GM12878 (cell line): ENCODE measurements at regions not wholly inside any gene's neighbourhood (a gene's known extent, or its start where the extent isn't known, plus 50 kb on each side); places are given as distances from the start of the nearest gene placed in this dataset.

Experiments
- ATAC-seq: fragments of 200-7000 bp; cut with Tn5 transposase; 3 replicates; pipeline ENCODE4 v1.9.1; 2020; ENCODE audit warnings: mild to moderate bottlenecking, moderate library complexity
- BruUV-seq: library from RNA; stranded (reverse); fragments of 400-500 nt; replicated peaks from 2 replicates; lab custom pipeline; 2021; lab: Mats Ljungman, UMichigan
- CTCF ChIA-PET: fragments of 300-600 bp; sonication (Branson Sonifier 250); formaldehyde crosslinking; extraction: SDS; loops from one replicate; lab custom pipeline; 2021; ENCODE audit warnings: inconsistent platforms; lab: Yijun Ruan, JAX
- POLR2A ChIA-PET: fragments of 350-600 bp; formaldehyde crosslinking; extraction: SDS; loops from one replicate; lab custom pipeline; 2021; ENCODE audit warnings: inconsistent platforms; lab: Charles Lee
- RAD21 ChIA-PET: fragments of 300-600 bp; sonication (Branson Sonifier 250); formaldehyde crosslinking; loops from one replicate; lab custom pipeline; 2023; ENCODE audit warnings: antibody characterized with exemption; ENCODE audit not compliant: unreplicated experiment; lab: Charles Lee
- SMC1A ChIA-PET: fragments of 300-600 bp; sonication (Branson Sonifier 250); formaldehyde crosslinking; loops from one replicate; lab custom pipeline; 2023; ENCODE audit not compliant: unreplicated experiment, uncharacterized antibody; lab: Charles Lee
- DNase-seq: peaks from one replicate; pipeline ENCODE4 v3.0.0-alpha.2; 2011; ENCODE audit warnings: low read depth, low spot score
- FAIRE-seq: peaks from 3 replicates; lab custom pipeline; 2011; peaks lifted over from hg19 to GRCh38; lab: Jason Lieb, UNC
- H2AFZ ChIP-seq: 2 replicates; pipeline ENCODE4 v1.6.0; 2011; ENCODE audit warnings: low read depth, low read length, control low read depth; ENCODE audit not compliant: control insufficient read depth
- H3K27ac ChIP-seq: 2 replicates; pipeline ENCODE4 v1.5.1; 2011; ENCODE audit warnings: control low read depth; ENCODE audit not compliant: control insufficient read depth, insufficient read depth
- H3K27me3 ChIP-seq, 2 experiments: replicated peaks in 1 of 2; 2 replicates each; pipeline versions ENCODE4 v1.6.0 to v1.6.1; 2011; ENCODE audit warnings: low read length in 1 of 2; ENCODE audit not compliant: control insufficient read depth in 2 of 2, insufficient read depth in 2 of 2
- H3K36me3 ChIP-seq, 2 experiments: 2 replicates each; pipeline ENCODE4 v1.5.1; 2011; ENCODE audit warnings: low read length in 1 of 2; ENCODE audit not compliant: control insufficient read depth in 2 of 2, insufficient read depth in 2 of 2
- H3K4me1 ChIP-seq: 2 replicates; pipeline ENCODE4 v1.6.1; 2011; ENCODE audit warnings: mild to moderate bottlenecking, low read length, moderate library complexity, mixed read lengths; ENCODE audit not compliant: control insufficient read depth, insufficient read depth
- H3K4me2 ChIP-seq: 2 replicates; pipeline ENCODE4 v1.6.0; 2011; ENCODE audit warnings: control low read depth; ENCODE audit not compliant: control insufficient read depth, insufficient read depth
- H3K4me3 ChIP-seq: fragments of 200-600 bp; sonication (generic); 2 replicates; pipeline ENCODE4 v1.5.1; 2016
- H3K79me2 ChIP-seq: 2 replicates; pipeline ENCODE4 v1.6.0; 2011; ENCODE audit warnings: low read length; ENCODE audit not compliant: control insufficient read depth, insufficient read depth
- H3K9ac ChIP-seq: 2 replicates; pipeline ENCODE4 v1.8.0; 2011; ENCODE audit warnings: low read length, control low read depth, mixed read lengths; ENCODE audit not compliant: control insufficient read depth, insufficient read depth
- H3K9me3 ChIP-seq: replicated peaks from 3 replicates; pipeline ENCODE4 v1.5.1; 2011; ENCODE audit warnings: mild to moderate bottlenecking, low read length; ENCODE audit not compliant: control insufficient read depth, insufficient read depth
- H4K20me1 ChIP-seq: 2 replicates; pipeline ENCODE4 v1.6.0; 2011; ENCODE audit not compliant: control insufficient read depth, insufficient read depth
- ATF7 ChIP-seq: fragments of 450-650 bp; IDR thresholded peaks from 2 replicates; pipeline ENCODE4 v1.6.1; 2016; ENCODE audit warnings: low read depth, mild to moderate bottlenecking
- BRCA1 ChIP-seq: IDR thresholded peaks from 2 replicates; pipeline ENCODE4 v1.6.1; 2011; ENCODE audit warnings: low read depth, low read length, improper control_type of control experiment
- CREB1 ChIP-seq: IDR thresholded peaks from 2 replicates; pipeline ENCODE4 v1.6.1; 2012; ENCODE audit warnings: low read depth, mild to moderate bottlenecking, inconsistent platforms
- EED ChIP-seq: sonication (generic); IDR thresholded peaks from 2 replicates; pipeline ENCODE4 v1.6.1; 2016; ENCODE audit warnings: antibody characterized with exemption, low read depth
- EGR1 ChIP-seq, 2 experiments: IDR thresholded peaks; 1 replicate in 1 of 2; 2 replicates in 1 of 2; pipeline ENCODE4 v1.6.1; 2011 to 2012; ENCODE audit warnings: low read depth in 2 of 2, low read length in 2 of 2, borderline replicate concordance in 1 of 2, mild to moderate bottlenecking in 1 of 2, moderate library complexity in 1 of 2
- FOXM1 ChIP-seq: IDR thresholded peaks from 2 replicates; pipeline ENCODE4 v1.6.1; 2012; ENCODE audit warnings: low read depth, mild to moderate bottlenecking, inconsistent platforms, low read length, moderate library complexity
- GABPA ChIP-seq: IDR thresholded peaks from 2 replicates; pipeline ENCODE4 v1.6.1; 2014; ENCODE audit warnings: antibody characterized with exemption, low read depth, mild to moderate bottlenecking, inconsistent platforms
- MTA2 ChIP-seq: fragments of 450-650 bp; IDR thresholded peaks from 2 replicates; pipeline ENCODE4 v1.6.1; 2016; ENCODE audit warnings: low read depth, mild to moderate bottlenecking, moderate library complexity
- NFIC ChIP-seq: IDR thresholded peaks from 2 replicates; pipeline ENCODE4 v1.6.1; 2012; ENCODE audit warnings: low read depth, mild to moderate bottlenecking, inconsistent platforms, low read length, moderate library complexity
- PAX5 ChIP-seq: IDR thresholded peaks from 2 replicates; pipeline ENCODE4 v1.6.1; 2011; ENCODE audit warnings: low read depth, low read length, borderline replicate concordance
- RAD51 ChIP-seq: fragments of 450-650 bp; IDR thresholded peaks from 2 replicates; pipeline ENCODE4 v1.6.1; 2016; ENCODE audit warnings: moderate library complexity, mild to moderate bottlenecking, inconsistent platforms
- SP1 ChIP-seq: IDR thresholded peaks from one replicate; pipeline ENCODE4 v1.6.1; 2011; ENCODE audit warnings: low read depth, low read length
- SUZ12 ChIP-seq: fragments of 200-600 bp; sonication (generic); IDR thresholded peaks from one replicate; pipeline ENCODE4 v1.6.1; 2018; ENCODE audit warnings: antibody characterized with exemption, mild to moderate bottlenecking; ENCODE audit not compliant: unreplicated experiment
- ZNF274 ChIP-seq: IDR thresholded peaks from one replicate; pipeline ENCODE4 v1.8.0; 2011; ENCODE audit not compliant: insufficient read length, insufficient read depth
- ZZZ3 ChIP-seq: IDR thresholded peaks from 2 replicates; pipeline ENCODE4 v1.6.1; 2011; ENCODE audit warnings: low read depth; ENCODE audit not compliant: control insufficient read depth, insufficient read length
- WGBS: methylation state at CpG from one replicate; pipeline ENCODE4 v1.1.6; 2016; ENCODE audit warnings: low lambda C conversion rate; ENCODE audit not compliant: insufficient replicate concordance, insufficient coverage; ENCODE audit errors: missing lambda C conversion rate; 5-methylcytosine and 5-hydroxymethylcytosine counted together
- in situ Hi-C: fragments of 300-500 bp; cut with MboI; formaldehyde crosslinking; loops from 9 replicates; pipeline ENCODE4 v1.14.3; 2018; ENCODE audit warnings: mixed read lengths
- intact Hi-C: fragments of 100-400 bp; cut with micrococcal nuclease; formaldehyde crosslinking; loops from one replicate; pipeline ENCODE4 v1.14.2; 2022; ENCODE audit not compliant: unreplicated experiment
- TF ChIP-seq, protein P1 (sequence below): IDR thresholded peaks from 2 replicates; pipeline ENCODE4 v1.6.1; 2011; ENCODE audit warnings: borderline replicate concordance, low read depth, mild to moderate bottlenecking, moderate library complexity, mixed read lengths, low read length; ENCODE audit not compliant: insufficient read depth; ENCODE audit errors: extremely low read length
- TF ChIP-seq, protein P2 (sequence below): fragments of 450-650 bp; IDR thresholded peaks from 2 replicates; pipeline ENCODE4 v1.6.1; 2017; ENCODE audit warnings: low read depth, mild to moderate bottlenecking, moderate library complexity
- TF ChIP-seq, protein P3 (sequence below): IDR thresholded peaks from 2 replicates; pipeline ENCODE4 v1.6.1; 2011; ENCODE audit warnings: low read depth, low read length, improper control_type of control experiment, borderline replicate concordance

DNA sequence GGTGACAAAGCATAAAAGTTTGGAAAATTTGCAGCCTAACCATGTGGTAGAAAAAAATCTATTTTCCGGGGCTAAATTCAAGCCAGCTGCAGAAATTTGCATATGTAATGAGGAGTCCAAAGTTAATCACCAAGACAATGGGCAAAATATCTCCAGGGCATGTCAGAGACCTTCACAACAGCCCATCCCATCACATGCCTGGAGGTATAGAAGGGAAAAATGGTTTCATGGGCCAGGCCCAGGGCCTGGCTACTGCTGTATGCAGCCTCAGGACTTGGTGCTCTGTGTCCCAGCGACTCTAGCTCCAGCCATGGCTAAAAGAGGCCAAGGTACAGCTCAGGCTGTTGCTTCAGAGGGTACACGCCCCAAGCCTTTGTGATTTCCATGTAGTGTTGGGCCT, 655.8 kb upstream of the MGAT4C start:
- no peak overlapping the region for H3K27ac ChIP-seq
- SMC1A ChIA-PET = no interaction called here
- no peak overlapping the region for H3K4me2 ChIP-seq
- CTCF ChIA-PET = no interaction called here
- in situ Hi-C loops = no loop called here
- H3K4me3 ChIP-seq = no peak overlapping the region
- intact Hi-C loops = no loop called here
- no peak for ATAC-seq
- no peaks in the 10 kb centered on the region for H3K36me3 ChIP-seq
- WGBS = 11% methylated on average over 3 of the region's 3 CpGs
- H3K9ac ChIP-seq = no peak overlapping the region
- RAD21 ChIA-PET = no interaction called here
- no peaks in the 10 kb centered on the region for H4K20me1 ChIP-seq
- TF ChIP-seq PAX5 (no peak), EGR1 (IDR thresholded peaks at IDR 0.05; ENCODE audit: borderline replicate concordance in 1 of 2, low read depth in 2 of 2, low read length in 2 of 2) (no peak), ZZZ3 (no peak), SUZ12 (no peak), ATF7 (no peak), FOXM1 (no peak), GABPA (no peak), BRCA1 (no peak), CREB1 (no peak), RAD51 (no peak)
- TF ChIP-seq, all 136 proteins: peak for 0
- FAIRE-seq = no peak
- H3K27me3 ChIP-seq = no peaks in the 10 kb centered on the region
- H2AFZ ChIP-seq = no peak overlapping the region
- no TSS peak for BruUV-seq
- POLR2A ChIA-PET = no interaction called here
- H3K79me2 ChIP-seq = no peaks in the 10 kb centered on the region
- H3K9me3 ChIP-seq = no peaks in the 10 kb centered on the region
- no peaks in the 10 kb centered on the region for H3K4me1 ChIP-seq
- DNase-seq = no peak

DNA sequence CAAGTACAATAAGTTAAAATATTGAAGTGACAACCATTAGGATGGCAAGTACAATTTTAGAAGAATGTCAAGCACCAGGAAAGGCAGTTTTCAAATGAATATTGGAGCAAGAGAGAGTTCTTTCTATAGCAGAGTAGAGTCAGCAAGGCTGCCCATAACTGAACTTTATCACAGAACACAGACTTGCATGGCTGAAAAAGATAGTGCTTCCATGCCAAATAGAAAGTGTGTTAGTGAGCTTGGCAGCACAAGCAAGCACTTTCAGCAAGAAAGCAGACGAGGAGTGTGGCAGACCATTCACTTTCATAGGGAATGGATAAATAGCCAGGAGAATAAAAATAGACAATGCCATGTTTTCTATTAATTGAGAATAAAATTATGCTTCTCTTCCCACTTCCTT, 647.0 kb upstream of the MGAT4C start:
- no peak overlapping the region for H3K27ac ChIP-seq
- no peaks in the 10 kb centered on the region for H4K20me1 ChIP-seq
- in situ Hi-C loops (no loop called here), intact Hi-C loops (no loop called here)
- SMC1A ChIA-PET = no interaction called here
- no peak overlapping the region for H2AFZ ChIP-seq
- CTCF ChIA-PET = no interaction called here
- no peak overlapping the region for H3K9ac ChIP-seq
- POLR2A ChIA-PET = no interaction called here
- no peaks in the 10 kb centered on the region for H3K4me1 ChIP-seq
- no peaks in the 10 kb centered on the region for H3K27me3 ChIP-seq
- no TSS peak for BruUV-seq
- RAD21 ChIA-PET = no interaction called here
- FAIRE-seq (no peak), ATAC-seq (no peak), DNase-seq (no peak)
- WGBS = 0% methylated on average over 1 of the region's 1 CpG
- H3K4me2 ChIP-seq = no peak overlapping the region
- H3K9me3 ChIP-seq = no peaks in the 10 kb centered on the region
- no peak overlapping the region for H3K4me3 ChIP-seq
- TF ChIP-seq NFIC = no peak
- TF ChIP-seq ZNF274 = no peak
- TF ChIP-seq EED = no peak
- TF ChIP-seq SP1 = no peak
- TF ChIP-seq, protein P1, sequence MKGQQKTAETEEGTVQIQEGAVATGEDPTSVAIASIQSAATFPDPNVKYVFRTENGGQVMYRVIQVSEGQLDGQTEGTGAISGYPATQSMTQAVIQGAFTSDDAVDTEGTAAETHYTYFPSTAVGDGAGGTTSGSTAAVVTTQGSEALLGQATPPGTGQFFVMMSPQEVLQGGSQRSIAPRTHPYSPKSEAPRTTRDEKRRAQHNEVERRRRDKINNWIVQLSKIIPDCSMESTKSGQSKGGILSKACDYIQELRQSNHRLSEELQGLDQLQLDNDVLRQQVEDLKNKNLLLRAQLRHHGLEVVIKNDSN = no peak
- TF ChIP-seq, protein P2, sequence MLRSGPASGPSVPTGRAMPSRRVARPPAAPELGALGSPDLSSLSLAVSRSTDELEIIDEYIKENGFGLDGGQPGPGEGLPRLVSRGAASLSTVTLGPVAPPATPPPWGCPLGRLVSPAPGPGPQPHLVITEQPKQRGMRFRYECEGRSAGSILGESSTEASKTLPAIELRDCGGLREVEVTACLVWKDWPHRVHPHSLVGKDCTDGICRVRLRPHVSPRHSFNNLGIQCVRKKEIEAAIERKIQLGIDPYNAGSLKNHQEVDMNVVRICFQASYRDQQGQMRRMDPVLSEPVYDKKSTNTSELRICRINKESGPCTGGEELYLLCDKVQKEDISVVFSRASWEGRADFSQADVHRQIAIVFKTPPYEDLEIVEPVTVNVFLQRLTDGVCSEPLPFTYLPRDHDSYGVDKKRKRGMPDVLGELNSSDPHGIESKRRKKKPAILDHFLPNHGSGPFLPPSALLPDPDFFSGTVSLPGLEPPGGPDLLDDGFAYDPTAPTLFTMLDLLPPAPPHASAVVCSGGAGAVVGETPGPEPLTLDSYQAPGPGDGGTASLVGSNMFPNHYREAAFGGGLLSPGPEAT = no peak
- TF ChIP-seq, protein P3, sequence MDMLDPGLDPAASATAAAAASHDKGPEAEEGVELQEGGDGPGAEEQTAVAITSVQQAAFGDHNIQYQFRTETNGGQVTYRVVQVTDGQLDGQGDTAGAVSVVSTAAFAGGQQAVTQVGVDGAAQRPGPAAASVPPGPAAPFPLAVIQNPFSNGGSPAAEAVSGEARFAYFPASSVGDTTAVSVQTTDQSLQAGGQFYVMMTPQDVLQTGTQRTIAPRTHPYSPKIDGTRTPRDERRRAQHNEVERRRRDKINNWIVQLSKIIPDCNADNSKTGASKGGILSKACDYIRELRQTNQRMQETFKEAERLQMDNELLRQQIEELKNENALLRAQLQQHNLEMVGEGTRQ = no peak
- no peak for TF ChIP-seq MTA2
- H3K79me2 ChIP-seq = no peaks in the 10 kb centered on the region
- H3K36me3 ChIP-seq = no peaks in the 10 kb centered on the region
